Epithelial cell of proximal tubule (primary cell): ENCODE measurements at regions not wholly inside any gene's neighbourhood (a gene's known extent, or its start where the extent isn't known, plus 50 kb on each side); places are given as distances from the start of the nearest gene placed in this dataset.

Source experiments
- DNase-seq: peaks from one replicate; pipeline ENCODE4 v3.0.0-alpha.2; 2011; ENCODE audit warnings: low read depth
- H3K4me3 ChIP-seq: 2 replicates; pipeline ENCODE4 v1.5.1; 2011; ENCODE audit warnings: low read depth, mild to moderate bottlenecking, low read length
- TF ChIP-seq, protein P1 (sequence below): conservative IDR thresholded peaks from 2 replicates; pipeline ENCODE4 v1.5.1; 2012; ENCODE audit warnings: low read depth, mild to moderate bottlenecking, low read length

DNA sequence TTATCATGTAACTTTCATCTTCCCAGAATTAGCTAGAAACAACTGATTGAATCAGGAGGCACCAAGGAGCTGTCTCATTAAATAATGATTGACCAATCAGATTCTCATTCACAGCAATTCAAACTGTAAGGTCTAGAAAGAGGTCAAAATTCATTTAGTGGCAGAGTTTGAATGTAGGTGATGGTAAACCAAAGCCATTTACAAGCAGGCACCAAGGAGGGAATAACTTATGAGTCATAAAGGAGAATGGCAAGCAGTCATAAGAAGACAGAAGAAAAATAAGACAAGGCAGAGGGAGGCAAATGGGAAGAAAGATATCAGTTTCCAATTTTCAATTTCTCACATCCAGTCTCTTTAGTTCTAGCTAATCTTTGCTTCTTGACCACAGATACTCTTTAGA lies 52.9 kb upstream of the DEFB112 start:
- no peak overlapping the region for H3K4me3 ChIP-seq
- no peak for DNase-seq
- TF ChIP-seq, protein P1, sequence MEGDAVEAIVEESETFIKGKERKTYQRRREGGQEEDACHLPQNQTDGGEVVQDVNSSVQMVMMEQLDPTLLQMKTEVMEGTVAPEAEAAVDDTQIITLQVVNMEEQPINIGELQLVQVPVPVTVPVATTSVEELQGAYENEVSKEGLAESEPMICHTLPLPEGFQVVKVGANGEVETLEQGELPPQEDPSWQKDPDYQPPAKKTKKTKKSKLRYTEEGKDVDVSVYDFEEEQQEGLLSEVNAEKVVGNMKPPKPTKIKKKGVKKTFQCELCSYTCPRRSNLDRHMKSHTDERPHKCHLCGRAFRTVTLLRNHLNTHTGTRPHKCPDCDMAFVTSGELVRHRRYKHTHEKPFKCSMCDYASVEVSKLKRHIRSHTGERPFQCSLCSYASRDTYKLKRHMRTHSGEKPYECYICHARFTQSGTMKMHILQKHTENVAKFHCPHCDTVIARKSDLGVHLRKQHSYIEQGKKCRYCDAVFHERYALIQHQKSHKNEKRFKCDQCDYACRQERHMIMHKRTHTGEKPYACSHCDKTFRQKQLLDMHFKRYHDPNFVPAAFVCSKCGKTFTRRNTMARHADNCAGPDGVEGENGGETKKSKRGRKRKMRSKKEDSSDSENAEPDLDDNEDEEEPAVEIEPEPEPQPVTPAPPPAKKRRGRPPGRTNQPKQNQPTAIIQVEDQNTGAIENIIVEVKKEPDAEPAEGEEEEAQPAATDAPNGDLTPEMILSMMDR, result no peak

DNA sequence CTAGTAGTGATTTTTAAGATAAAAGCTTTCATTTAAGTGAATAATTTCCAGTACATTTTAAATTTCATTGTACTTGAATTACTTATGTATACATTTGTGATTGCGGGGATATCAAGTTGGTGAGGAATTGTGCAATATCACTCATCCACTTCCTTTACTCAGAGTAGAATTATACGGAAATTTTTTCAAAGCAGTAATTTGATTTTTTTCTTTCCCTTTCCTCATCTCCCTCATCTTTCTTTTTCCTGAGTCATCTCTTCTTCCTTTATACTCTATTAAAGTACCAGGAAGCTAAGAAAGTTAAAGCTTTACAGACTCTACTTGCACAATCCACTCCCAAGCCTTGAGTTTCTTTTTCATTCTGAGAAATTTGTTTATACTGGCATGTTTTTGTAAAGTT lies 60.9 kb upstream of the DEFB112 start:
- H3K4me3 ChIP-seq, result no peak overlapping the region
- TF ChIP-seq, protein P1, result no peak
- DNase-seq, result no peak

DNA sequence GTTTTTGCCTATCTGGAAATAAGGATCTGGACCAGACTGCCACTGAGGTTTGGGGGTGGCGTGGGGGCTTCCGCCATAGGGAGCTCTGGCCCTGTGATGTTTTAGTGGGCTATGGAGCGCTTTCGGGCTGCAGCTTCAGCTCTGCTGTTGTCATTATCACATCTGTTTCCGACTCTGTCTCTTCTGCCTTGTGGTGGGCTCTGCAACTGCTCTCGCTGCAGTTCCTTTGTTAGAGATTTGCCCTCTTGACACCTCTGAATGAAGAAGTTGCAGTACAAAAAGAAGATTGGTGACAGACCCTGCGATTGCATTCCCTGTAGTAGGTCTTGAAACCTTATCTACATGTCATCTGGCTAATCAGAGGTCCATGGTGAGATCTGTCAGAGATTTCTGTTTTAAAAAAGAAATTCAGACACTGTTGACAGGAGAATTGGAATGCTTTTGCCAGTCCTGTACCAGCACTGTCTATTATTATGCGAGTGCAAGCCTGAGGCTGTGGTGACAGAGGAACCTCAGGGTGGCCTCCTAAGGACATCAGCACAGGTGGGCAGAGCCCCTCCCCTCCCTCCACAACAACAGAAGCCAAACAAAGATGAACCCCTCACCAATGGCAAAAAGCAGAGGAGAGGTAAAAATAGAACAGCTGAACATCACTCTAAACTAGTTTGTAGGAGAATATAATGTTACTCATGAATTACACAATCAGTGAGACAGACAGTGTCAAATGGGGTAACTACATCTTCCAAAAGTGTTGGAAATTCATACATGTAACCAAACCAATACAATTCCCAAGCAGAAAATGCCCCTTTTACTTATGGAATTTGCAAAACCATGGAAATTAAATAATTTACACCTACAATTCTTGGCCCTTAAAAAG lies 63.5 kb upstream of the DEFB112 start:
- no peak for DNase-seq
- H3K4me3 ChIP-seq, result no peak overlapping the region
- TF ChIP-seq, protein P1, result no peak

DNA sequence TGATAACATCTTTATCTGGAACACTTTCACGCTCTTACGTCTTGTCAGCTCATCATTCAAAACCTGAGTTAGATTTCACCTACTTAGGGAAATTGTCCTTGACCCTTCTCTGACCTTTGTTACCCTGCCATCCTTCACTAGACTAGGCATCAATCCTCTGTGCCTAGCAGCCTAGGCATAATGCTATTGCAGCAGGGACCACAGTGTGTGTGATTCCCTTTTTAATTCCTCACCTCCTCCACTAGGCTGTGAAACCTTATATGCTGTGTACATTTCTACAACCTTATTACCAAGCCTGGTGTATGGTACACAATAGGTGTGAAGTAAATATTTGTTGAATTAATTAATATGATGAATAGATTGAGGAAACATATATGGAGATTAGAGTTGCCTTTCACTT lies 66.7 kb upstream of the DEFB112 start:
- no peak for DNase-seq
- TF ChIP-seq, protein P1, result no peak
- H3K4me3 ChIP-seq, result no peak overlapping the region

DNA sequence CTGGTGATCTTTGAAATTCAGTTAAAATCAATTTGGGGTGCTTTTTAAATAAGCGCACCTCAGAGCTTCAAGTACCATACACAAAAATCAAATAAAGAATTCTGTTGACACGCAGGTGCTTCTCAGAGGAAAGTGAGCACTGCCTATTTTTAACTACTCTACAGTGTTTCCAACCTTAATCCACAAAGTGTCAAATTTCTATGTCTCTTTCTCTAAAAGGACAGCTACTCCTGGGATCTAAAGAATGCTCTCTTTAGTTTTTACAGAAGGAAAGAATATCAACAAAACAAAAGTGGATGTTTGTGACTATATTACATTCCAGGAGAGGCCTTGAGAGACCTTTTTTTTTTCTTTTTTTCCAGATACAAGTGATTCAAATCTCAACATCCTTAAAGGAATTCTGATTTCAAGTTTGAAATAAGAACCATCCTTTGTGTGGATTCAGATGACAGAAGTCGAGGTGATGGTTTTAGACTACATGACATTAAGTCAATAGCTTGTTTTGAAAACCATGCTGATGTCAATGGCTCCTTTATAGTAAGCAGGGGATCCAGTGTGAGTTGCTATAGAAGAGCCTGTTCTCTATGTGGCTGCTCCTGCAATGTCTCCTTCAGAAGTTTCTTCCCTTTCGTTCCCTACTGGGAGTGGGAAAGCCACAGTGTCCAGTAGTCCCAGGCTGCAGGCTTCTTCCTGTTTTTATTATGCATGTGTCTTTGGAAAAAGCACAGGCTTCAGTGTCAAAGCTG lies 67.2 kb upstream of the DEFB112 start:
- H3K4me3 ChIP-seq, result no peak overlapping the region
- no peak for DNase-seq
- TF ChIP-seq, protein P1, result no peak

DNA sequence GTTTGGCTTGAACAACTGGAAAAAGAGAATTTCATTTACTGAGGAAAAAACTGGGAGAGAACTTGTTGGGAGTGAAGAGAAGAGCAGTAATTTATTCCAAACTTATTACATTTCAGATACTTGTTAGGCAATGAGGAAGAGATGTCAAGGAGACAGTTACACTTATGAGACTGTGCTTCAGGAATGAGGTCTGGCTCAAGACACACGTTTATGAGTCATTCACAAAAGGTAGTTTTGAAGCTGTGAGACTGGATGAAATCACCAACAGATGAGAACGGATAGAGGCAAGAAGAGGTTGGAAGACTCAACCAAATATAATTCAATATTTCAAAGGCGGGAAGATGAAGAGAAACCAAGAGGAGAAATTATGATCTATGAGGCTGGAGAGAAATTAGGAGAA lies 70.6 kb upstream of the DEFB112 start:
- H3K4me3 ChIP-seq, result no peak overlapping the region
- DNase-seq, result no peak
- TF ChIP-seq, protein P1, result no peak
